H9 (cell line): ENCODE measurements at regions not wholly inside any gene's neighbourhood (a gene's known extent, or its start where the extent isn't known, plus 50 kb on each side); places are given as distances from the start of the nearest gene placed in this dataset.
A peak's percentile ranks its signal among the peaks of the same experiment; 100 is the strongest.

ENCODE experiments used
- DNase-seq: peaks from one replicate; pipeline ENCODE4 v3.0.0-alpha.2; 2017
- H2AFZ ChIP-seq: one replicate; pipeline ENCODE4 v1.6.1; 2013; ENCODE audit warnings: mild to moderate bottlenecking, low read length, control low read depth, moderate library complexity
- H2AK5ac ChIP-seq: 2 replicates; pipeline ENCODE4 v1.6.1; 2013; ENCODE audit warnings: low read length, control low read depth, mixed read lengths; ENCODE audit not compliant: insufficient read length
- H2BK120ac ChIP-seq: one replicate; pipeline ENCODE4 v1.6.1; 2013; ENCODE audit warnings: low read depth, mild to moderate bottlenecking, low read length, control low read depth, inconsistent platforms; ENCODE audit not compliant: poor library complexity, severe bottlenecking
- H2BK12ac ChIP-seq: 2 replicates; pipeline ENCODE4 v1.6.1; 2013; ENCODE audit warnings: low read length, control low read depth, mixed read lengths, low read depth; ENCODE audit not compliant: insufficient read length
- H2BK15ac ChIP-seq: 2 replicates; pipeline ENCODE4 v1.6.1; 2013; ENCODE audit warnings: low read depth, low read length, control low read depth
- H2BK20ac ChIP-seq: one replicate; pipeline ENCODE4 v1.6.1; 2013; ENCODE audit warnings: low read depth, mild to moderate bottlenecking, low read length, control low read depth, inconsistent platforms; ENCODE audit not compliant: poor library complexity, severe bottlenecking
- H2BK5ac ChIP-seq: 2 replicates; pipeline ENCODE4 v1.6.1; 2013; ENCODE audit warnings: low read length, control low read depth, mixed read lengths; ENCODE audit not compliant: insufficient read length
- H3K14ac ChIP-seq: 2 replicates; pipeline ENCODE4 v1.6.1; 2013; ENCODE audit warnings: low read length, control low read depth; ENCODE audit not compliant: insufficient read depth
- H3K18ac ChIP-seq: 2 replicates; pipeline ENCODE4 v1.6.1; 2013; ENCODE audit warnings: low read depth, mild to moderate bottlenecking, mixed read lengths, low read length, control low read depth; ENCODE audit not compliant: insufficient read length
- H3K23ac ChIP-seq: 2 replicates; pipeline ENCODE4 v1.6.1; 2013; ENCODE audit warnings: low read length, control low read depth, mixed read lengths, low read depth; ENCODE audit not compliant: insufficient read length
- H3K23me2 ChIP-seq: 2 replicates; pipeline ENCODE4 v1.6.1; 2013; ENCODE audit warnings: low read depth, mild to moderate bottlenecking, mixed read lengths, low read length, control low read depth; ENCODE audit not compliant: insufficient read length, poor library complexity, severe bottlenecking
- H3K27ac ChIP-seq: 2 replicates; pipeline ENCODE4 v1.5.1; 2013; ENCODE audit warnings: low read length, control low read depth, mixed read lengths, low read depth; ENCODE audit not compliant: insufficient read length
- H3K27me3 ChIP-seq: 2 replicates; pipeline ENCODE4 v1.6.1; 2013; ENCODE audit warnings: low read length, control low read depth, inconsistent platforms; ENCODE audit not compliant: insufficient read depth
- H3K4ac ChIP-seq: 2 replicates; pipeline ENCODE4 v1.6.1; 2013; ENCODE audit warnings: low read depth, mild to moderate bottlenecking, control low read depth, inconsistent platforms, low read length, moderate library complexity
- H3K4me1 ChIP-seq: 2 replicates; pipeline ENCODE4 v1.6.1; 2013; ENCODE audit warnings: low read length, control low read depth, inconsistent platforms; ENCODE audit not compliant: insufficient read depth
- H3K4me2 ChIP-seq: 2 replicates; pipeline ENCODE4 v1.6.1; 2013; ENCODE audit warnings: low read length, control low read depth, mixed read lengths; ENCODE audit not compliant: insufficient read length, insufficient read depth
- H3K56ac ChIP-seq: 2 replicates; pipeline ENCODE4 v1.6.1; 2013; ENCODE audit warnings: low read depth, mild to moderate bottlenecking, mixed read lengths, low read length, control low read depth; ENCODE audit not compliant: insufficient read length
- H3K79me1 ChIP-seq: 2 replicates; pipeline ENCODE4 v1.6.1; 2013; ENCODE audit warnings: low read depth, mild to moderate bottlenecking, moderate library complexity, low read length, control low read depth, inconsistent platforms; ENCODE audit not compliant: insufficient read depth, poor library complexity, severe bottlenecking
- H3K79me2 ChIP-seq: 2 replicates; pipeline ENCODE4 v1.6.1; 2013; ENCODE audit warnings: low read length, control low read depth, inconsistent platforms; ENCODE audit not compliant: insufficient read depth
- H3K9ac ChIP-seq: 2 replicates; pipeline ENCODE4 v1.6.1; 2013; ENCODE audit warnings: low read length, control low read depth, mixed read lengths; ENCODE audit not compliant: insufficient read length; ENCODE audit errors: extremely low read depth
- H3K9me3 ChIP-seq: one replicate; pipeline ENCODE4 v1.6.1; 2013; ENCODE audit warnings: low read depth, low read length, inconsistent platforms; ENCODE audit not compliant: control insufficient read depth
- H3T11ph ChIP-seq: one replicate; pipeline ENCODE4 v1.6.1; 2013; ENCODE audit warnings: mild to moderate bottlenecking, low read length, control low read depth, inconsistent platforms
- H4K20me1 ChIP-seq: one replicate; pipeline ENCODE4 v1.6.1; 2013; ENCODE audit not compliant: control insufficient read depth, insufficient read length, insufficient read depth
- H4K5ac ChIP-seq: 2 replicates; pipeline ENCODE4 v1.6.1; 2013; ENCODE audit warnings: low read depth, mild to moderate bottlenecking, mixed read lengths, low read length, control low read depth; ENCODE audit not compliant: insufficient read length
- H4K8ac ChIP-seq: replicated peaks from 2 replicates; pipeline ENCODE4 v1.6.1; 2013; ENCODE audit warnings: low read length, control low read depth, mixed read lengths, low read depth; ENCODE audit not compliant: insufficient read length
- H4K91ac ChIP-seq: 2 replicates; pipeline ENCODE4 v1.6.1; 2013; ENCODE audit warnings: low read depth, mild to moderate bottlenecking, moderate library complexity, mixed read lengths, low read length, control low read depth; ENCODE audit not compliant: insufficient read length
- H3K27ac Mint-ChIP-seq, 3 experiments: 2 replicates in 2 of 3; 3 replicates in 1 of 3; pipeline ENCODE4 v1.8.0; 2020 to 2021; ENCODE audit warnings: mixed read lengths in 3 of 3, mild to moderate bottlenecking in 1 of 3, moderate library complexity in 1 of 3
- H3K27me3 Mint-ChIP-seq: 2 replicates; pipeline ENCODE4 v1.8.0; 2021; ENCODE audit warnings: low read depth, mild to moderate bottlenecking, moderate library complexity, mixed read lengths
- H3K36me3 Mint-ChIP-seq, 3 experiments: 2 replicates in 2 of 3; 3 replicates in 1 of 3; pipeline ENCODE4 v1.8.0; 2020 to 2021; ENCODE audit warnings: low read depth in 3 of 3, mixed read lengths in 3 of 3; ENCODE audit not compliant: insufficient read depth in 1 of 3
- H3K4me1 Mint-ChIP-seq, 2 experiments: 2 replicates each; pipeline ENCODE4 v1.8.0; 2020; ENCODE audit warnings: mixed read lengths in 2 of 2
- H3K4me3 Mint-ChIP-seq, 2 experiments: 2 replicates in 1 of 2; 3 replicates in 1 of 2; pipeline ENCODE4 v1.8.0; 2020 to 2021; ENCODE audit warnings: mild to moderate bottlenecking in 2 of 2, mixed read lengths in 2 of 2, moderate library complexity in 1 of 2
- H3K9me3 Mint-ChIP-seq, 2 experiments: 2 replicates in 1 of 2; 3 replicates in 1 of 2; pipeline ENCODE4 v1.8.0; 2020; ENCODE audit warnings: mild to moderate bottlenecking in 2 of 2, mixed read lengths in 2 of 2, moderate library complexity in 1 of 2
- WGBS: extraction: QIAGEN DNeasy Blood & Tissue Kit; methylation state at CpG from one replicate; pipeline ENCODE4 v1.1.7; 2013; ENCODE audit warnings: missing lambda C conversion rate, low lambda C conversion rate, mixed read lengths; ENCODE audit not compliant: insufficient read length; ENCODE audit errors: extremely low coverage; 5-methylcytosine and 5-hydroxymethylcytosine counted together
- TF ChIP-seq, protein P1 (sequence below): fragments of 200-600 bp; sonication (generic); conservative IDR thresholded peaks from 3 replicates; pipeline ENCODE4 v1.8.0; 2021; ENCODE audit warnings: antibody characterized with exemption, mild to moderate bottlenecking

DNA sequence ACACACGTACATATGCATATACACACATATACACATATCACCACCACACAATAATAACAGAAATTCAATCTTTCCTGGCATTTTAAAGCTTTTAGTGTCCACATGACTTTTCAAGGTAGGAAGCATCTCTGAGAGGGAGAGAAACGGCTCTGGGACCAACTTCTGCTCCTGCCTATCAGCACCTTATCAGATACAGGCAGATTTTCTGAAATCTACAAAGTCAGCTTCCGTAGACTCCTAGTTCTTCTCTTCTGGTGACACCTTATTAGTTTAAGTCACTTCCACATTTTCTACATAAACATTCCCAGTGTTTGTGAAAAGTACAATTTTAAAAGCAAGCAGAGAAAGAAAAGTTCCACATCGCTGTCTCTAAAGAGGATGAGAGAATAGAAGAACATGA lies 74.5 kb downstream of the ZNF22 start:
- Histone ChIP-seq H3T11ph (no peak overlapping the region), H3K27me3 (no peaks in the 10 kb centered on the region), H4K91ac (no peak overlapping the region), H3K4me1 (no peaks in the 10 kb centered on the region), H2BK120ac (no peak overlapping the region), H3K9me3 (no peaks in the 10 kb centered on the region), H3K56ac (no peak overlapping the region), H4K20me1 (no peaks in the 10 kb centered on the region), H4K8ac (no peak overlapping the region), H3K9ac (no peak overlapping the region), H3K18ac (no peak overlapping the region), H2BK20ac (no peak overlapping the region), H3K23ac (no peak overlapping the region), H3K23me2 (no peaks in the 10 kb centered on the region), H2AFZ (no peak overlapping the region), H3K27ac (no peak overlapping the region), H3K4ac (no peak overlapping the region), H3K14ac (no peak overlapping the region), H3K79me1 (no peaks in the 10 kb centered on the region), H4K5ac (no peak overlapping the region), H2BK5ac (no peak overlapping the region), H2BK15ac (no peak overlapping the region), H3K4me2 (no peak overlapping the region), H3K79me2 (no peaks in the 10 kb centered on the region), H2BK12ac (no peak overlapping the region), H2AK5ac (no peak overlapping the region)
- Mint-ChIP-seq H3K27me3 (peaks cover 3% of the 10 kb centered on the region), H3K4me1 (peaks cover 18 to 22% of the 10 kb centered on the region in 2 experiments), H3K36me3 (peaks cover 4 to 18% (median 8%) of the 10 kb centered on the region in 3 experiments; a peak in 6 of 7 replicates), H3K4me3 (no peak overlapping the region), H3K27ac (peak overlapping the region in 2 of 3 experiments; percentile 31 to 53; a peak in 2 of 7 replicates), H3K9me3 (peaks cover 9 to 16% of the 10 kb centered on the region in 2 experiments; a peak in 4 of 5 replicates)
- TF ChIP-seq, protein P1, sequence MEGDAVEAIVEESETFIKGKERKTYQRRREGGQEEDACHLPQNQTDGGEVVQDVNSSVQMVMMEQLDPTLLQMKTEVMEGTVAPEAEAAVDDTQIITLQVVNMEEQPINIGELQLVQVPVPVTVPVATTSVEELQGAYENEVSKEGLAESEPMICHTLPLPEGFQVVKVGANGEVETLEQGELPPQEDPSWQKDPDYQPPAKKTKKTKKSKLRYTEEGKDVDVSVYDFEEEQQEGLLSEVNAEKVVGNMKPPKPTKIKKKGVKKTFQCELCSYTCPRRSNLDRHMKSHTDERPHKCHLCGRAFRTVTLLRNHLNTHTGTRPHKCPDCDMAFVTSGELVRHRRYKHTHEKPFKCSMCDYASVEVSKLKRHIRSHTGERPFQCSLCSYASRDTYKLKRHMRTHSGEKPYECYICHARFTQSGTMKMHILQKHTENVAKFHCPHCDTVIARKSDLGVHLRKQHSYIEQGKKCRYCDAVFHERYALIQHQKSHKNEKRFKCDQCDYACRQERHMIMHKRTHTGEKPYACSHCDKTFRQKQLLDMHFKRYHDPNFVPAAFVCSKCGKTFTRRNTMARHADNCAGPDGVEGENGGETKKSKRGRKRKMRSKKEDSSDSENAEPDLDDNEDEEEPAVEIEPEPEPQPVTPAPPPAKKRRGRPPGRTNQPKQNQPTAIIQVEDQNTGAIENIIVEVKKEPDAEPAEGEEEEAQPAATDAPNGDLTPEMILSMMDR = no peak
- DNase-seq = no peak
- WGBS = 100% methylated on average over 1 of the region's 4 CpGs
